Stomach (tissue), 8 donors: ENCODE measurements at regions not wholly inside any gene's neighbourhood (a gene's known extent, or its start where the extent isn't known, plus 50 kb on each side); places are given as distances from the start of the nearest gene placed in this dataset.
"Not testable (repeated sequence)": the region's sequence is repeated elsewhere in the genome, so short reads cannot be mapped to it uniquely, and the experiment has no call there.

ENCODE experiments used
- DNase-seq, 2 donors: peaks; one replicate each; pipeline versions ENCODE4 v3.0.0 to v3.0.0-alpha.2; 2013 to 2019
- H3K27ac ChIP-seq, 5 donors: fragments of 200-600 bp in 4 of 5; sonication (generic) in 4 of 5; one replicate each; pipeline ENCODE4 v1.5.1; 2013 to 2019; ENCODE audit warnings: mild to moderate bottlenecking in 1 of 5, moderate library complexity in 1 of 5
- H3K27me3 ChIP-seq, 3 donors: fragments of 200-600 bp; sonication (generic); one replicate each; pipeline ENCODE4 v1.5.1; 2017 to 2019; ENCODE audit warnings: mixed run types in 1 of 3
- H3K36me3 ChIP-seq, 4 donors: fragments of 200-600 bp; sonication (generic); 1 replicate in 3 of 4; 2 replicates in 1 of 4; pipeline ENCODE4 v1.5.1; 2016 to 2019
- H3K4me1 ChIP-seq, 4 donors: fragments of 200-600 bp; sonication (generic); one replicate each; pipeline ENCODE4 v1.5.1; 2016 to 2019
- H3K4me3 ChIP-seq, 4 donors: fragments of 200-600 bp; sonication (generic) in 3 of 4; one replicate each; pipeline ENCODE4 v1.5.1; 2016 to 2019; ENCODE audit warnings: mild to moderate bottlenecking in 1 of 4
- H3K9me3 ChIP-seq, 4 donors: fragments of 200-600 bp; sonication (generic); one replicate each; pipeline ENCODE4 v1.5.1; 2016 to 2019
- EP300 ChIP-seq: sonication (generic); formaldehyde crosslinking; IDR thresholded peaks from one replicate; pipeline ENCODE4 v1.6.1; 2017; ENCODE audit warnings: antibody characterized with exemption
- POLR2A ChIP-seq, 4 donors: fragments of 450-650 bp; IDR thresholded peaks; one replicate each; pipeline ENCODE4 v1.6.1; 2016; ENCODE audit warnings: antibody characterized with exemption in 4 of 4, control low read depth in 2 of 4, mild to moderate bottlenecking in 1 of 4, moderate library complexity in 1 of 4
- POLR2AphosphoS5 ChIP-seq, 3 donors: sonication (generic); formaldehyde crosslinking; IDR thresholded peaks; one replicate each; pipeline ENCODE4 v1.6.1; 2016; ENCODE audit warnings: antibody characterized with exemption in 3 of 3
- WGBS, 5 donors: extraction: QIAGEN DNeasy Blood & Tissue Kit in 3 of 5; methylation state at CpG; one replicate each; pipeline versions ENCODE4 v1.1.5 to v1.1.7; 2013 to 2018; 5-methylcytosine and 5-hydroxymethylcytosine counted together
- intact Hi-C: fragments of 100-400 bp; cut with DNase I; formaldehyde crosslinking; loops from one replicate; pipeline ENCODE4 v1.15.1; 2023; ENCODE audit warnings: low total_unique reads
- TF ChIP-seq, protein P1 (sequence below), 7 experiments: fragments of 450-650 bp in 4 of 7; fragments of 200-600 bp in 3 of 7; sonication (generic) in 3 of 7; IDR thresholded peaks; one replicate each; pipeline ENCODE4 v1.5.1; 2016 to 2019; ENCODE audit warnings: antibody characterized with exemption in 7 of 7, control low read depth in 2 of 7, mild to moderate bottlenecking in 1 of 7
- donor health status: healthy with polysubstance abuse.
- donor health status: Bipolar disorder and iron deficiency.
- donor health status: healthy.

GRCh38 chr3:39712413-39713048 lies 96.9 kb upstream of the MYRIP start:
- no peak for DNase-seq
- no peaks in the 10 kb centered on the region for H3K9me3 ChIP-seq
- 91 to 96% (median 93%) methylated on average over 4 of the region's 4 CpGs for WGBS, 5 donors
- H3K4me1 ChIP-seq = no peaks in the 10 kb centered on the region
- H3K27me3 ChIP-seq = no peaks in the 10 kb centered on the region
- TF ChIP-seq EP300 (no peak), POLR2AphosphoS5 (IDR thresholded peaks at IDR 0.05) (no peak), POLR2A (IDR thresholded peaks at IDR 0.05) (no peak)
- TF ChIP-seq, protein P1, sequence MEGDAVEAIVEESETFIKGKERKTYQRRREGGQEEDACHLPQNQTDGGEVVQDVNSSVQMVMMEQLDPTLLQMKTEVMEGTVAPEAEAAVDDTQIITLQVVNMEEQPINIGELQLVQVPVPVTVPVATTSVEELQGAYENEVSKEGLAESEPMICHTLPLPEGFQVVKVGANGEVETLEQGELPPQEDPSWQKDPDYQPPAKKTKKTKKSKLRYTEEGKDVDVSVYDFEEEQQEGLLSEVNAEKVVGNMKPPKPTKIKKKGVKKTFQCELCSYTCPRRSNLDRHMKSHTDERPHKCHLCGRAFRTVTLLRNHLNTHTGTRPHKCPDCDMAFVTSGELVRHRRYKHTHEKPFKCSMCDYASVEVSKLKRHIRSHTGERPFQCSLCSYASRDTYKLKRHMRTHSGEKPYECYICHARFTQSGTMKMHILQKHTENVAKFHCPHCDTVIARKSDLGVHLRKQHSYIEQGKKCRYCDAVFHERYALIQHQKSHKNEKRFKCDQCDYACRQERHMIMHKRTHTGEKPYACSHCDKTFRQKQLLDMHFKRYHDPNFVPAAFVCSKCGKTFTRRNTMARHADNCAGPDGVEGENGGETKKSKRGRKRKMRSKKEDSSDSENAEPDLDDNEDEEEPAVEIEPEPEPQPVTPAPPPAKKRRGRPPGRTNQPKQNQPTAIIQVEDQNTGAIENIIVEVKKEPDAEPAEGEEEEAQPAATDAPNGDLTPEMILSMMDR (IDR thresholded peaks at IDR 0.05) = no peak
- H3K27ac ChIP-seq = no peak overlapping the region
- no peaks in the 10 kb centered on the region for H3K36me3 ChIP-seq
- intact Hi-C loops = no loop called here
- H3K4me3 ChIP-seq = no peak overlapping the region

DNA sequence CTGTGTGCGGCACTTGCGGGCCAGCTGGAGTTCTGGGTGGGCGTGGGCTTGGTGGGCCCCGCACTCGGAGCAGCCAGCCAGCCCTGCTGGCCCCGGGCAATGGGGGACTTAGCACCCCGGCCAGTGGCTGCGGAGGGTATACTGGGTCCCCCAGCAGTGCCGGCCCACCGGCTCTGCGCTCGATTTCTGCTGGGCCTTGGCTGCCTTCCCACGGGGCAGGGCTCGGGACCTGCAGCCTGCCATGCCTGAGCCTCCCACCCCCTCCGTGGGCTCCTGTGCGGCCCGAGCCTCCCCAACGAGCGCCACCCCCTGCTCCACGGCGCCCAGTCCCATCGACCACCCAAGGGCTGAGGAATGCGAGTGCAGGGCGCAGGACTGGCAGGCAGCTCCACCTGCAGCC lies 96.1 kb upstream of the MYRIP start:
- 93 to 98% (median 96%) methylated on average over 4 to 24 of the region's 24 CpGs for WGBS, 5 donors
- intact Hi-C loops, H3K27ac ChIP-seq, H3K36me3 ChIP-seq, H3K9me3 ChIP-seq, H3K4me3 ChIP-seq, H3K4me1 ChIP-seq, H3K27me3 ChIP-seq, DNase-seq: not testable (repeated sequence)

DNA sequence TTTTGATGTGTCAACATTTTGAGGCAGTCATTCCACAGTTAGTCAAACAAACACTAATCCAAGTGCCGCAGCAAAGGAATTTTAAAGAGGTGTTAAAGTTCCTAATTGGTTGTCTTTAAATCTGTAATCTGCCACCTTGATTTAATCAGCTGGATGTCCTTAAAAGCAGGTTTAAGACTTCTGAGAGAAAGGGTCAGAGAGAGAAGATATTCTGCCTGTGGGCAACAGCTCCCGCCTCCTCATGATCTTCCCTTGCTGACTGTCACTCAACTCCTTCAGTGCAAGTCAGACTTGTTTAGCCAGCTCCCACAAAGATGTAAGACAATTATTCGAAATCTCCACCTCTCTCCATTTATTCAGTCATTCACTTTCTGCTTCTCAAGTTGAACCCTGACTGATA lies 92.6 kb upstream of the MYRIP start:
- WGBS, 5 donors = 52 to 58% (median 57%) methylated on average over 3 of the region's 3 CpGs
- intact Hi-C loops = no loop called here
- Histone ChIP-seq H3K4me3 (no peak overlapping the region), H3K36me3 (no peaks in the 10 kb centered on the region), H3K27ac (no peak overlapping the region), H3K4me1 (no peaks in the 10 kb centered on the region), H3K27me3 (no peaks in the 10 kb centered on the region), H3K9me3 (no peaks in the 10 kb centered on the region)
- TF ChIP-seq POLR2AphosphoS5 (IDR thresholded peaks at IDR 0.05) = no peak
- TF ChIP-seq EP300 = no peak
- no peak for TF ChIP-seq POLR2A (IDR thresholded peaks at IDR 0.05)
- TF ChIP-seq, protein P1 (IDR thresholded peaks at IDR 0.05) = no peak
- DNase-seq = no peak

- no peaks in the 10 kb centered on the region for H3K4me1 ChIP-seq
- TF ChIP-seq POLR2A (IDR thresholded peaks at IDR 0.05) (no peak), EP300 (no peak), POLR2AphosphoS5 (IDR thresholded peaks at IDR 0.05) (no peak)
- TF ChIP-seq, protein P1 (IDR thresholded peaks at IDR 0.05) = no peak
- intact Hi-C loops = no loop called here
- WGBS, 5 donors = 72 to 77% (median 74%) methylated on average over 7 of the region's 7 CpGs
- no peak for DNase-seq
- no peaks in the 10 kb centered on the region for H3K27me3 ChIP-seq
- no peak overlapping the region for H3K27ac ChIP-seq
- H3K4me3 ChIP-seq = no peak overlapping the region
- H3K9me3 ChIP-seq = no peaks in the 10 kb centered on the region
- H3K36me3 ChIP-seq = no peaks in the 10 kb centered on the region
These were observed 90.5 kb upstream of the MYRIP start for GRCh38 chr3:39718674-39719595.

- TF ChIP-seq EP300 = no peak
- TF ChIP-seq, protein P1 (IDR thresholded peaks at IDR 0.05) = no peak
- TF ChIP-seq POLR2A (IDR thresholded peaks at IDR 0.05) = no peak
- no peak for TF ChIP-seq POLR2AphosphoS5 (IDR thresholded peaks at IDR 0.05)
- Histone ChIP-seq H3K27ac (no peak overlapping the region), H3K4me1 (no peaks in the 10 kb centered on the region), H3K4me3 (no peak overlapping the region), H3K36me3 (no peaks in the 10 kb centered on the region), H3K9me3 (no peaks in the 10 kb centered on the region), H3K27me3 (no peaks in the 10 kb centered on the region)
- DNase-seq = no peak
- 19 to 50% (median 33%) methylated on average over 1 of the region's 1 CpG for WGBS, 5 donors
- intact Hi-C loops = loop anchor here (10.0 kb wide), 1 partner anchor 454 kb away; no protein-coding TSS in a partner anchor
These were observed 88.3 kb upstream of the MYRIP start for GRCh38 chr3:39721076-39721475.
